Upper lobe of left lung (tissue), 6 donors: ENCODE measurements at regions not wholly inside any gene's neighbourhood (a gene's known extent, or its start where the extent isn't known, plus 50 kb on each side); places are given as distances from the start of the nearest gene placed in this dataset.
A peak's percentile ranks its signal among the peaks of the same experiment; 100 is the strongest.

Experiments used
- ATAC-seq, 2 donors: fragments of 200-7000 bp; cut with Tn5 transposase; one replicate each; pipeline ENCODE4 v1.9.1; 2022; ENCODE audit warnings: mild to moderate bottlenecking in 2 of 2, moderate library complexity in 2 of 2; ENCODE audit not compliant: low FRiP score in 2 of 2
- DNase-seq, 2 donors: peaks; one replicate each; pipeline ENCODE4 v3.0.0-alpha.2; 2019 to 2020
- H3K27ac ChIP-seq, 4 donors: fragments of 200-600 bp; sonication (generic); one replicate each; pipeline ENCODE4 v1.5.1; 2016 to 2019
- H3K27me3 ChIP-seq, 4 donors: fragments of 200-600 bp; sonication (generic); one replicate each; pipeline ENCODE4 v1.5.1; 2017 to 2019
- H3K36me3 ChIP-seq, 4 donors: fragments of 200-600 bp; sonication (generic); one replicate each; pipeline ENCODE4 v1.5.1; 2016 to 2019
- H3K4me1 ChIP-seq, 4 donors: fragments of 200-600 bp; sonication (generic); one replicate each; pipeline ENCODE4 v1.5.1; 2018 to 2019
- H3K4me3 ChIP-seq, 4 donors: fragments of 200-600 bp; sonication (generic); one replicate each; pipeline ENCODE4 v1.5.1; 2017 to 2019; ENCODE audit warnings: mild to moderate bottlenecking in 2 of 4, moderate library complexity in 1 of 4
- H3K9me3 ChIP-seq, 4 donors: fragments of 200-600 bp; sonication (generic); one replicate each; pipeline ENCODE4 v1.5.1; 2018 to 2019
- EP300 ChIP-seq, 4 donors: sonication (generic); formaldehyde crosslinking; IDR thresholded peaks; one replicate each; pipeline ENCODE4 v1.5.1; 2017; ENCODE audit warnings: antibody characterized with exemption in 4 of 4, control low read depth in 2 of 4
- POLR2A ChIP-seq, 4 donors: fragments of 450-650 bp; IDR thresholded peaks; one replicate each; pipeline ENCODE4 v1.5.1; 2016 to 2017; ENCODE audit warnings: antibody characterized with exemption in 4 of 4, mild to moderate bottlenecking in 2 of 4
- POLR2AphosphoS5 ChIP-seq, 2 donors: sonication (generic); formaldehyde crosslinking; IDR thresholded peaks; one replicate each; pipeline ENCODE4 v1.5.1; 2017; ENCODE audit warnings: antibody characterized with exemption in 2 of 2
- WGBS, 2 donors: methylation state at CpG; one replicate each; pipeline ENCODE4 v1.1.5; 2017 to 2018; 5-methylcytosine and 5-hydroxymethylcytosine counted together
- TF ChIP-seq, protein P1 (sequence below), 6 experiments: fragments of 450-650 bp in 4 of 6; fragments of 200-600 bp in 2 of 6; sonication (generic) in 2 of 6; IDR thresholded peaks; one replicate each; pipeline ENCODE4 v1.5.1; 2016 to 2019; ENCODE audit warnings: antibody characterized with exemption in 6 of 6
- donor health status: DM: no; HTN: no; CAD: no; lungs with moderate emphysema.
- donor health status: DM: no; HTN: yes; CAD: no; lungs with severe emphysema.

DNA sequence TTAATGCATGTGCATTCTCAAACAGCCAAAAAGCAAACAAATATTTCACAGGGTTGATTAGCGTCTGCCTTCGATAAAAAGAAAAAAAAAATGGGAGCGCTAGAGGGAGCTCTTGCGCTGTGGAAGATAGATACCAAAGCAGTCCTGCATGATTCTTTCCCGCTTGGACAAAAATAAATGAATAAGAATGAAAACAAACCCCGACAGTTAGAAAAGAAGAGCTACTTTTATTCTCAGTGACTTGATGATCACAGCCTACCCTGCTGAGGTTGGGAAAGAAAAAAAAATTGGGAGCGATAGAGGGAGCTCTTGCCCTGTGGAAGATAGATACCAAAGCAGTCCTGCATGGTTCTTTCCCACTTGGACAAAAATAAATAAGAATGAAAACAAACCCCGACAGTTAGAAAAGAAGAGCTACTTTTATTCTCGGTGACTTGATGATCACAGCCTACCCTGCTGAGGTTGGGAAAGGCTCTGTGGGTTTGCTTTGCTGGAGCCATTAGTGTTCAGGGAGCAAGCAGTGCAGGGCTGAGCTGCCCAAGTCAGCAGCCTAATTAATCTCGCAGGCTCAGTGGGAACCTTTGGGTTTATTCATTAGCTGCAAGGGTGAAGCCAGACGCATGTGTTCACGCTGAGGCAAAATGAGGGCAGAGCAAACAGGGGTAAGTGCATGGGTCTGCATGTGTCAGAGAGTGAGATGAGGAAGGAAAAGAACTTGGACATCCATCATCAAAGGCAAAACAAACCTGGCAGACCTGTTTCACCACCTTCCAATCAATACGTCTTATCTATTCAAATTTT is 249.3 kb upstream of the PRKX start:
- ATAC-seq, result no peak
- Histone ChIP-seq H3K4me3 (no peak overlapping the region), H3K9me3 (no peaks in the 10 kb centered on the region), H3K27me3 (no peaks in the 10 kb centered on the region), H3K4me1 (peaks cover 0 to 4% (median 0%) of the 10 kb centered on the region in 4 donors), H3K27ac (no peak overlapping the region), H3K36me3 (no peaks in the 10 kb centered on the region)
- TF ChIP-seq POLR2AphosphoS5 (IDR thresholded peaks at IDR 0.05), result no peak
- TF ChIP-seq, protein P1, sequence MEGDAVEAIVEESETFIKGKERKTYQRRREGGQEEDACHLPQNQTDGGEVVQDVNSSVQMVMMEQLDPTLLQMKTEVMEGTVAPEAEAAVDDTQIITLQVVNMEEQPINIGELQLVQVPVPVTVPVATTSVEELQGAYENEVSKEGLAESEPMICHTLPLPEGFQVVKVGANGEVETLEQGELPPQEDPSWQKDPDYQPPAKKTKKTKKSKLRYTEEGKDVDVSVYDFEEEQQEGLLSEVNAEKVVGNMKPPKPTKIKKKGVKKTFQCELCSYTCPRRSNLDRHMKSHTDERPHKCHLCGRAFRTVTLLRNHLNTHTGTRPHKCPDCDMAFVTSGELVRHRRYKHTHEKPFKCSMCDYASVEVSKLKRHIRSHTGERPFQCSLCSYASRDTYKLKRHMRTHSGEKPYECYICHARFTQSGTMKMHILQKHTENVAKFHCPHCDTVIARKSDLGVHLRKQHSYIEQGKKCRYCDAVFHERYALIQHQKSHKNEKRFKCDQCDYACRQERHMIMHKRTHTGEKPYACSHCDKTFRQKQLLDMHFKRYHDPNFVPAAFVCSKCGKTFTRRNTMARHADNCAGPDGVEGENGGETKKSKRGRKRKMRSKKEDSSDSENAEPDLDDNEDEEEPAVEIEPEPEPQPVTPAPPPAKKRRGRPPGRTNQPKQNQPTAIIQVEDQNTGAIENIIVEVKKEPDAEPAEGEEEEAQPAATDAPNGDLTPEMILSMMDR (IDR thresholded peaks at IDR 0.05), result peak in 3 of 6 experiments; percentile 6 to 36 (median 24)
- DNase-seq, result no peak
- WGBS, 2 donors, result 2% methylated on average over 10 to 13 of the region's 13 CpGs

DNA sequence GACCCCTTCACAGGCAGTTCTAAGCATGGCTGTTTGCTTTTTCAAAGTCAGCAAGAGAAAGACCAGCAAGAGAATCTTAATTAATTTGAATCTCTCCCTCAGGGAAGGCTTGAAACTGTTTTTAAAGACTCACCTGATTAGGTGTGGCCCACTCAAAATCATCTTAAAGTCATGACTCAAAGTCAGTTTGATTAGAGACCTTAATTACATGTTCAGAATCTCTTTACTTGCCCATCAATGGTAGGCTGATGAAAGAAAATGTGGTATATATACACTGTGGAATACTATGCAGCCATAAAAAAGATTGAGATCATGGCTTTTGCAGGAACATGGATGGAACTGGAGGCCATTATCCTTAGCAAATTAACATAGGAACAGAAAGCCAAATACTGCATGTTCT is 247.5 kb upstream of the PRKX start:
- no peaks in the 10 kb centered on the region for H3K27me3 ChIP-seq
- H3K4me3 ChIP-seq, result no peak overlapping the region
- no peaks in the 10 kb centered on the region for H3K36me3 ChIP-seq
- H3K9me3 ChIP-seq, result no peaks in the 10 kb centered on the region
- no peak for DNase-seq
- no peak overlapping the region for H3K27ac ChIP-seq
- TF ChIP-seq, protein P1 (IDR thresholded peaks at IDR 0.05), result no peak
- TF ChIP-seq EP300 (IDR thresholded peaks at IDR 0.05) (no peak), POLR2A (IDR thresholded peaks at IDR 0.05) (no peak), POLR2AphosphoS5 (IDR thresholded peaks at IDR 0.05) (no peak)
- no peak for ATAC-seq
- H3K4me1 ChIP-seq, result peaks cover 0 to 4% (median 0%) of the 10 kb centered on the region in 4 donors

DNA sequence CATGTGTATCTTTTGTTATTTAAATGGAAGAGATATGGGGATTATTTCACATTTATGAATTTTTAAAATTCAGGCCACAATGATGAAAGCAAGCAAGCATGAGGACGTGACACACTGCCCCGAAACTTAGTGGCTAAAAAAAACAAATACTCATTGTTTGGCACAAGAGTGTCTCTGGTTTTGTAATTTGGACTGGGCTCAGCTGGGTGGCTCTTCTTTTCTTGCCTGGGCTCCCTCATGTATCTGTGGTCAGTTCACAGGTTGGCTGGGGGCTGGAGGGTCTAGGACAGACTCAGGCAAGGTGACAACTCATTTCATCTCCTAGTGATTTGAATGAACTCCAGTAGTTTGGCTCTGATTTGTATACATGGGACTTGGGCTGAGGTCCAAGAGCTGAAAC is 238.4 kb upstream of the PRKX start:
- Histone ChIP-seq H3K27me3 (no peaks in the 10 kb centered on the region), H3K9me3 (peaks cover 0 to 14% (median 0%) of the 10 kb centered on the region in 4 donors), H3K4me1 (no peaks in the 10 kb centered on the region), H3K27ac (no peak overlapping the region), H3K4me3 (no peak overlapping the region), H3K36me3 (no peaks in the 10 kb centered on the region)
- no peak for DNase-seq
- 79 to 84% methylated on average over 2 of the region's 2 CpGs for WGBS, 2 donors
- no peak for ATAC-seq
- TF ChIP-seq EP300 (IDR thresholded peaks at IDR 0.05) (no peak), POLR2AphosphoS5 (IDR thresholded peaks at IDR 0.05) (no peak), POLR2A (IDR thresholded peaks at IDR 0.05) (no peak)
- TF ChIP-seq, protein P1 (IDR thresholded peaks at IDR 0.05), result no peak

DNA sequence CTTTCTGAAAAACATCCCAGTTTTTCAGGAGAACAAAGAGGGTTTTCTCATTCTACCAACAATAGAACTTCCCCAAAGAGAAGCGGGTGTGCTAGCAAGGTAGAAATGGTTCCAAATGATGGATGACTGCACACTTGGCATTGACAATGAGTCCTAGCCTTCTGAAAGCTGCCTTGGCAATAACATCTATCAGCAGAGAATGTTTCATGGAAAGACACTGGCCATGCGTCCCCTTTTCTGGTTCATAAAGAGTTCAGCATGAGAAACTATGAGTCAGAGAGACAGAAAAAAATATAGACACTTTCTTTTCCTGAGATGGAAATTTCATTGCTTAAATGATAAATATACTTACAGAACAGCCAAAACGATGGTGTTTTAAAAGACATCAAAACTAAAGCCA is 236.9 kb upstream of the PRKX start:
- no peak overlapping the region for H3K4me3 ChIP-seq
- TF ChIP-seq EP300 (IDR thresholded peaks at IDR 0.05), result no peak
- TF ChIP-seq, protein P1 (IDR thresholded peaks at IDR 0.05), result no peak
- ATAC-seq (no peak), DNase-seq (no peak)
- H3K36me3 ChIP-seq, result no peaks in the 10 kb centered on the region
- peaks cover 0 to 14% (median 0%) of the 10 kb centered on the region in 4 donors for H3K9me3 ChIP-seq
- H3K27ac ChIP-seq, result no peak overlapping the region
- no peaks in the 10 kb centered on the region for H3K4me1 ChIP-seq
- 74 to 80% methylated on average over 3 of the region's 3 CpGs for WGBS, 2 donors
- no peaks in the 10 kb centered on the region for H3K27me3 ChIP-seq

DNA sequence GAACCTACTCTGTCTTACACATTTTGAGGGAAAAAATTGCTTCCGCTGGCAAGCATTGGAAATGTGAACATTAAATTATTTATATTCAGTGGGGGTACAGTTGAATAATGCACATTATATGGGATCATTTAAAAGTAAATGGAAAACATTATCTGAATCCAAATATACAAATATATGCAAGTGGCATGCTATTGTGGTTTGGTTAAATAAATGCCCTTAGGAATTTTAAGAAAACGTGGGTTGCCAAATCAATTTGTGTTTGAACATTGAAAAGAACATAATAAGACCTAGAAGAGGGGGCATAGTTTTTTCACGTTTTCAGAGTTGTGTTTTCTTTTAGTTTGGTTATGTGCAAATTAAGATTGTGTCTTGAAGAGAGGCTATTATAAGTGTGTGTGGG is 230.5 kb upstream of the PRKX start:
- no peak for ATAC-seq
- 65 to 66% methylated on average over 3 of the region's 3 CpGs for WGBS, 2 donors

More for the DNA sequence above, 230.5 kb upstream of the PRKX start:
- DNase-seq, result no peak
- Histone ChIP-seq H3K36me3 (no peaks in the 10 kb centered on the region), H3K9me3 (no peaks in the 10 kb centered on the region), H3K27me3 (no peaks in the 10 kb centered on the region), H3K27ac (no peak overlapping the region), H3K4me1 (no peaks in the 10 kb centered on the region), H3K4me3 (no peak overlapping the region)
- TF ChIP-seq, protein P1 (IDR thresholded peaks at IDR 0.05), result no peak
- TF ChIP-seq POLR2AphosphoS5 (IDR thresholded peaks at IDR 0.05) (no peak), POLR2A (IDR thresholded peaks at IDR 0.05) (no peak), EP300 (IDR thresholded peaks at IDR 0.05) (no peak)
